Kidney epithelial cell (primary cell): ENCODE measurements at regions not wholly inside any gene's neighbourhood (a gene's known extent, or its start where the extent isn't known, plus 50 kb on each side); places are given as distances from the start of the nearest gene placed in this dataset.

Experiments
- DNase-seq: peaks from one replicate; pipeline ENCODE4 v3.0.0-alpha.2; 2010; ENCODE audit warnings: low read depth
- H3K27me3 ChIP-seq: 2 replicates; pipeline ENCODE4 v1.6.0; 2011; ENCODE audit warnings: low read length; ENCODE audit not compliant: control insufficient read depth, insufficient read depth
- H3K36me3 ChIP-seq: 2 replicates; pipeline ENCODE4 v1.5.1; 2011; ENCODE audit warnings: low read length; ENCODE audit not compliant: control insufficient read depth, insufficient read depth
- H3K4me3 ChIP-seq: 2 replicates; pipeline ENCODE4 v1.5.1; 2011; ENCODE audit warnings: low read depth, mild to moderate bottlenecking, control low read depth, low read length
- CTCF ChIP-seq: IDR thresholded peaks from 2 replicates; pipeline ENCODE4 v1.5.1; 2011; ENCODE audit warnings: mild to moderate bottlenecking, moderate library complexity, low read length, control low read depth, inconsistent platforms; ENCODE audit not compliant: insufficient read depth, poor library complexity, severe bottlenecking

GRCh38 chr19:28472843-28473242, 740.1 kb downstream of the UQCRFS1 start:
- no peak overlapping the region for H3K4me3 ChIP-seq
- no peak for TF ChIP-seq CTCF
- H3K27me3 ChIP-seq: no peaks in the 10 kb centered on the region
- no peaks in the 10 kb centered on the region for H3K36me3 ChIP-seq
- DNase-seq: no peak

DNA sequence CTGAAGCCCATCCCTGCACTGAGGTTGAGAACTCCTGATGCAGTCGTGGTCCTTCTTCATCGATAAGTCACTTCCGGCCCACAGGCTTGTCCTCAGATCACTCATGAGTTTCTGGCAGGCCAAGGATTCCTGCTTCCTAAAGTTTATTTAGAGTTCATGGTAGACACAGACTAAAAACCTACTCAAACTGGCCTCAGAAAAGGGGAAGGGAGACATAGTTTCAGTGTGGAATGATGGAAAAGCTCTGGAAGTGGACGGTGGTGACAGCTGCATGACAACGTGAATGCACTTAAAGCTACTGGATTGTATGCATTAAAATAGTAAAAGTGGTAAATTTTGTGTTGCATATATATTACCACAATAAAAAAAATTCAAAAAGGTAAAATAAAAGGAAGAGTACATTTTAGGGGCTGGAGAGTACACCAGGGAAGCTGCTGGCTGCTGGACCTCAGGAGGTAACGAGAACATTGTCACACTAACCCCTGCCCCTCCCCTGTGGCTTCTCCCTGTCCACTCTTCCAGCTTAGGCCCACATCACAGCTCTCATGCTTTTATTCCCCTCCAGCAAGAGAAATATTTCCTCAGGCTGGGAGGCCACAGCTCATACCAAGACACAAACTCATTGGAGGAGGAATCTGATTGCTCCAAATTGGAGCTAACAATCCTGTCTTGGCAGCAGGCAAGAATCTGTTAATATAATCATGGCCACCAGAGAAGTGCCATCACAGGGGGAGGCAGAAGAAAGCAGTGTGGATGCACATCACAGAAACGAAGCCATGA, 741.0 kb downstream of the UQCRFS1 start:
- no peaks in the 10 kb centered on the region for H3K27me3 ChIP-seq
- DNase-seq: no peak
- TF ChIP-seq CTCF: no peak

DNA sequence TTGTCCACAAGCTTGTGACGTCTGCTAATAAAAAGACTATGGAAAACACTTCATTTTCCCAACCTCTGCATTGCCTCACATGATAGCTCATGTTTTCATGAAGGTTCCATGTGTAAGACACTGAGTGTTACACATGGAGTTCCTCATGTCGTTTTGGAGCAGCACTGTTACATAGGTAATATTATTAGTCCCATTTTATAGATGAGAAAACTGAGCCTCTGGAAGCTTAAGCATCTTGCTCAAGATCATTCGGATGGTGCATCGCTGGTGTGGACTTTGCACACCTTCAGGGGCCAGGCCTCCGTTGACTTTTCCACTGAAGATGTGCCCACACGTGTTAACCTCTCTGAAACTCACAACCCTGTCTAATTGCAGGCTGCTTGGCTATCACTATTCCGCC, 743.4 kb downstream of the UQCRFS1 start:
- Histone ChIP-seq H3K36me3 (no peaks in the 10 kb centered on the region), H3K27me3 (no peaks in the 10 kb centered on the region), H3K4me3 (no peak overlapping the region)
- no peak for TF ChIP-seq CTCF
- no peak for DNase-seq

More for the DNA sequence above, 741.0 kb downstream of the UQCRFS1 start:
- H3K4me3 ChIP-seq: no peak overlapping the region
- no peaks in the 10 kb centered on the region for H3K36me3 ChIP-seq

GRCh38 chr19:28468701-28469459, 744.1 kb downstream of the UQCRFS1 start:
- peak; percentile 21 for DNase-seq
- no peak overlapping the region for H3K4me3 ChIP-seq
- TF ChIP-seq CTCF: no peak
- H3K36me3 ChIP-seq: no peaks in the 10 kb centered on the region
- no peaks in the 10 kb centered on the region for H3K27me3 ChIP-seq

- Histone ChIP-seq H3K36me3 (no peaks in the 10 kb centered on the region), H3K27me3 (no peaks in the 10 kb centered on the region), H3K4me3 (no peak overlapping the region)
- no peak for DNase-seq
- TF ChIP-seq CTCF: peak; percentile 79
Observed at GRCh38 chr19:28466107-28467045, 746.6 kb downstream of the UQCRFS1 start.
